ENCODE measurements at regions not wholly inside any gene's neighbourhood (a gene's known extent, or its start where the extent isn't known, plus 50 kb on each side); places are given as distances from the start of the nearest gene placed in this dataset.

GRCh38 chr15:47933865-47934264 is 186.9 kb upstream of the SLC24A5 start:
- no peak overlapping the region for H2AFZ ChIP-seq (ENCODE audit: low read depth, low read length, severe bottlenecking)
- 0 out of 2 replicates have a peak, but pooled peaks cover 3% of the 10 kb centered on the region for H3K9me2 ChIP-seq (replicated peaks; ENCODE audit: insufficient read depth, low read length)
- no peaks in the 10 kb centered on the region for H3K27me3 ChIP-seq (ENCODE audit: low read length)
- TF ChIP-seq CTCF (IDR thresholded peaks at IDR 0.05; ENCODE audit: insufficient read depth, low read length, poor library complexity, severe bottlenecking) (no peak), EZH2phosphoT487 (conservative IDR thresholded peaks at IDR 0.05; ENCODE audit: low read length) (no peak)
- no peak overlapping the region for H3K9ac ChIP-seq (ENCODE audit: low read length)
- no peaks in the 10 kb centered on the region for H4K20me1 ChIP-seq (ENCODE audit: low read depth, low read length)
- no peaks in the 10 kb centered on the region for H3K36me3 ChIP-seq (ENCODE audit: low read length)
- no peaks in the 10 kb centered on the region for H3F3A ChIP-seq (ENCODE audit: insufficient read depth)
- no peak overlapping the region for H3K4me2 ChIP-seq (ENCODE audit: low read depth, low read length, poor library complexity, severe bottlenecking)
- no peaks in the 10 kb centered on the region for H3K9me3 ChIP-seq (ENCODE audit: insufficient read depth, low read length)
- H3K4me3 ChIP-seq (ENCODE audit: insufficient read depth, low read length, poor library complexity, severe bottlenecking): no peak overlapping the region
- H3K27ac ChIP-seq (ENCODE audit: low read depth, low read length): no peak overlapping the region
- H3K79me2 ChIP-seq (ENCODE audit: insufficient read depth, low read length): no peaks in the 10 kb centered on the region

GRCh38 chr15:47934342-47934741 is 186.4 kb upstream of the SLC24A5 start:
- no peaks in the 10 kb centered on the region for H3K36me3 ChIP-seq (ENCODE audit: low read length)
- H4K20me1 ChIP-seq (ENCODE audit: low read depth, low read length): no peaks in the 10 kb centered on the region
- H3F3A ChIP-seq (ENCODE audit: insufficient read depth): no peaks in the 10 kb centered on the region
- no peaks in the 10 kb centered on the region for H3K9me3 ChIP-seq (ENCODE audit: insufficient read depth, low read length)
- no peak overlapping the region for H2AFZ ChIP-seq (ENCODE audit: low read depth, low read length, severe bottlenecking)
- H3K79me2 ChIP-seq (ENCODE audit: insufficient read depth, low read length): no peaks in the 10 kb centered on the region
- H3K4me3 ChIP-seq (ENCODE audit: insufficient read depth, low read length, poor library complexity, severe bottlenecking): no peak overlapping the region
- H3K9me2 ChIP-seq (replicated peaks; ENCODE audit: insufficient read depth, low read length): 0 out of 2 replicates have a peak, but pooled peaks cover 3% of the 10 kb centered on the region
- H3K27ac ChIP-seq (ENCODE audit: low read depth, low read length): no peak overlapping the region
- H3K27me3 ChIP-seq (ENCODE audit: low read length): no peaks in the 10 kb centered on the region
- H3K4me2 ChIP-seq (ENCODE audit: low read depth, low read length, poor library complexity, severe bottlenecking): no peak overlapping the region
- TF ChIP-seq EZH2phosphoT487 (conservative IDR thresholded peaks at IDR 0.05; ENCODE audit: low read length): no peak
- no peak for TF ChIP-seq CTCF (IDR thresholded peaks at IDR 0.05; ENCODE audit: insufficient read depth, low read length, poor library complexity, severe bottlenecking)
- H3K9ac ChIP-seq (ENCODE audit: low read length): no peak overlapping the region

DNA sequence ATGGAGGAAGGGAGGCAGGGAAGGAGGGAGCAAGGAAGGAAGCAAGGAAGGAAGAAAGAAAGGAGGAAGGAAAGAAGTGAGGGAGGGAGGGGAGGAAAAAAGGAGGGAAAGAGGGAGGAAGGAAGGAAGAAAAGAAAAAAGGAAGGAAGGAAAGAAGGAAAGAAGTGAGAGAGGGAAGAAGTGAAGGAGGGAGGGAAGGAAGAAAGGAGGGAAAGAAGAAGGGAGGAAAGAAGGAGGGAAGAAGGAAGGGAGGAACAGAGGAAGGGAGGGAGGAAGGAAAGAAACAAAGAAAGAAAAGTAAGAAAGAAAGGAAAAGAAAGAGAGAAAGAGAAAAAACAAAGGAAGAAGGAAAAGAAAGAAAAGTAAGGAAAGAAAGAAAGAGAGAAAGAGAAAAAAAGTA is 183.0 kb upstream of the SLC24A5 start:
- Histone ChIP-seq H3K9me3 (ENCODE audit: insufficient read depth, low read length) (no peaks in the 10 kb centered on the region), H3K9ac (ENCODE audit: low read length) (no peak overlapping the region), H3K79me2 (ENCODE audit: insufficient read depth, low read length) (no peaks in the 10 kb centered on the region), H4K20me1 (ENCODE audit: low read depth, low read length) (no peaks in the 10 kb centered on the region), H3K36me3 (ENCODE audit: low read length) (no peaks in the 10 kb centered on the region), H2AFZ (ENCODE audit: low read depth, low read length, severe bottlenecking) (no peak overlapping the region), H3K4me3 (ENCODE audit: insufficient read depth, low read length, poor library complexity, severe bottlenecking) (no peak overlapping the region), H3K27me3 (ENCODE audit: low read length) (no peaks in the 10 kb centered on the region), H3K27ac (ENCODE audit: low read depth, low read length) (no peak overlapping the region), H3F3A (ENCODE audit: insufficient read depth) (no peaks in the 10 kb centered on the region), H3K4me2 (ENCODE audit: low read depth, low read length, poor library complexity, severe bottlenecking) (no peak overlapping the region), H3K9me2 (replicated peaks; ENCODE audit: insufficient read depth, low read length) (0 out of 2 replicates have a peak, but pooled peaks cover 3% of the 10 kb centered on the region)
- no peak for TF ChIP-seq EZH2phosphoT487 (conservative IDR thresholded peaks at IDR 0.05; ENCODE audit: low read length)
- TF ChIP-seq CTCF (IDR thresholded peaks at IDR 0.05; ENCODE audit: insufficient read depth, low read length, poor library complexity, severe bottlenecking): no peak
